Heart left ventricle (tissue), 16 donors: ENCODE measurements at regions not wholly inside any gene's neighbourhood (a gene's known extent, or its start where the extent isn't known, plus 50 kb on each side); places are given as distances from the start of the nearest gene placed in this dataset.

Experiments used
- ATAC-seq, 4 donors: fragments of 200-7000 bp; cut with Tn5 transposase; one replicate each; pipeline ENCODE4 v1.9.1; 2020 to 2022; ENCODE audit warnings: moderate library complexity in 4 of 4, mild to moderate bottlenecking in 3 of 4, moderate number of reproducible peaks in 1 of 4
- DNase-seq, 5 donors: peaks; one replicate each; pipeline ENCODE4 v3.0.0-alpha.2; 2020
- H3K27ac ChIP-seq, 12 donors: fragments of 200-600 bp; sonication (generic) in 4 of 12; one replicate each; pipeline versions ENCODE4 v1.5.0 to v1.8.0; 2016 to 2022; ENCODE audit warnings: mild to moderate bottlenecking in 2 of 12
- H3K27me3 ChIP-seq, 9 donors: fragments of 200-600 bp; sonication (generic) in 2 of 9; one replicate each; pipeline versions ENCODE4 v1.5.1 to v1.8.0; 2016 to 2022; ENCODE audit warnings: mild to moderate bottlenecking in 3 of 9
- H3K36me3 ChIP-seq, 9 donors: fragments of 200-600 bp; sonication (generic) in 2 of 9; one replicate each; pipeline versions ENCODE4 v1.5.0 to v1.8.0; 2018 to 2022; ENCODE audit warnings: mild to moderate bottlenecking in 2 of 9
- H3K4me1 ChIP-seq, 12 donors: fragments of 200-600 bp; sonication (generic) in 4 of 12; one replicate each; pipeline versions ENCODE4 v1.5.0 to v1.8.0; 2016 to 2022; ENCODE audit warnings: mild to moderate bottlenecking in 3 of 12
- H3K4me3 ChIP-seq, 12 donors: fragments of 200-600 bp; sonication (generic) in 4 of 12; one replicate each; pipeline versions ENCODE4 v1.5.0 to v1.8.0; 2017 to 2022; ENCODE audit warnings: mild to moderate bottlenecking in 9 of 12, moderate library complexity in 4 of 12
- H3K9me3 ChIP-seq, 12 donors: fragments of 200-600 bp; sonication (generic) in 4 of 12; one replicate each; pipeline versions ENCODE4 v1.5.0 to v1.8.0; 2016 to 2022; ENCODE audit warnings: mild to moderate bottlenecking in 1 of 12
- POLR2A ChIP-seq, 2 donors: fragments of 450-650 bp; IDR thresholded peaks; one replicate each; pipeline ENCODE4 v1.6.1; 2017; ENCODE audit warnings: antibody characterized with exemption in 2 of 2, mild to moderate bottlenecking in 2 of 2, moderate library complexity in 2 of 2
- WGBS, 4 donors: extraction: QIAGEN DNeasy Blood & Tissue Kit in 2 of 4; methylation state at CpG; one replicate each; pipeline versions ENCODE4 v1.1.5 to v1.1.7; 2013 to 2018; 5-methylcytosine and 5-hydroxymethylcytosine counted together
- intact Hi-C, 10 donors: fragments of 100-400 bp; cut with DNase I; formaldehyde crosslinking; loops; one replicate each; pipeline versions ENCODE4 v1.11.1 to v1.14.2; 2022
- TF ChIP-seq, protein P1 (sequence below), 12 donors: fragments of 200-600 bp; sonication (generic) in 4 of 12; IDR thresholded peaks; one replicate each; pipeline versions ENCODE4 v1.5.0 to v1.8.0; 2018 to 2022; ENCODE audit warnings: antibody characterized with exemption in 12 of 12, mild to moderate bottlenecking in 5 of 12
- donor health status: ischemic (EF 13 %, LVEDD 7.1; RV severe dilation, severe dysfunction).
- donor health status: healthy with polysubstance abuse.
- donor health status: DM: no; HTN: yes; CAD: no.
- donor health status: DM: no; HTN: no; CAD: no.
- donor health status: ischemic (EF 25% LVEDD 6.9; RV normal size, moderate dysfunction).
- donor health status: ischemic (EF 25% LVEDD 5.7; RV mildly dilated, moderate dysfunction).
- donor health status: healthy.
- donor health status: DM: yes; HTN: yes; CAD: no.
- donor health status: ischemic (EF 35%, LVEDD 5.7; RV mildly dilated, moderate dysfunction).
- donor health status: nonischemic (EF 11% LVEDD 7.7; RV severe dilation, severe dysfunction).
- donor health status: DM: yes; HTN: yes; CAD: no.
- donor health status: PGD.
- donor health status: ischemic (EF 29% LVEDD 5.4; RV normal size, mild dysfunction).
- donor health status: nonischemic (EF 23%, LVEDD 6.1; RV moderate dilation, normal function).

DNA sequence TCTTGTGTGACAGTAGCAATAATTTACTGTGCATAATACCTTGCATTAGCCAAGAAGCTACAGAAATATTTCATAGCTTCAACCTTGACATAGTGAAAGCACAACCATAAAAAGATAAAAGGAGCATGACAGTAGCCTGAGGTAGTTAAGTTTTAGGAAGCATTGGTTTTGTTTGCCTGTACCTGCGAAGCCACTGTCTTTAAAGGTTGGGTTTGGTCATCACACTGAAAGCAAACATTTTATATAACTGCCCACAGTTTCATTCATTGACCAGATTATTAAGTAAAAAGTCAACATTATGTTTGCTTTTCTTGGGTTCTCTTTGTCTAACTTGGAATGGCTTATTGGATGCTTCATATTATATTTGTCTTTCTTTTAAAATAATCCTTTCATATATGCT lies 450.1 kb upstream of the IL12A start:
- DNase-seq (no peak), ATAC-seq (no peak)
- WGBS, 4 donors = 85 to 93% (median 89%) methylated on average over 1 of the region's 1 CpG
- Histone ChIP-seq H3K36me3 (no peaks in the 10 kb centered on the region), H3K27me3 (no peaks in the 10 kb centered on the region), H3K4me3 (no peak overlapping the region), H3K27ac (no peak overlapping the region), H3K9me3 (no peaks in the 10 kb centered on the region), H3K4me1 (no peaks in the 10 kb centered on the region)
- TF ChIP-seq POLR2A (IDR thresholded peaks at IDR 0.05) = no peak
- TF ChIP-seq, protein P1, sequence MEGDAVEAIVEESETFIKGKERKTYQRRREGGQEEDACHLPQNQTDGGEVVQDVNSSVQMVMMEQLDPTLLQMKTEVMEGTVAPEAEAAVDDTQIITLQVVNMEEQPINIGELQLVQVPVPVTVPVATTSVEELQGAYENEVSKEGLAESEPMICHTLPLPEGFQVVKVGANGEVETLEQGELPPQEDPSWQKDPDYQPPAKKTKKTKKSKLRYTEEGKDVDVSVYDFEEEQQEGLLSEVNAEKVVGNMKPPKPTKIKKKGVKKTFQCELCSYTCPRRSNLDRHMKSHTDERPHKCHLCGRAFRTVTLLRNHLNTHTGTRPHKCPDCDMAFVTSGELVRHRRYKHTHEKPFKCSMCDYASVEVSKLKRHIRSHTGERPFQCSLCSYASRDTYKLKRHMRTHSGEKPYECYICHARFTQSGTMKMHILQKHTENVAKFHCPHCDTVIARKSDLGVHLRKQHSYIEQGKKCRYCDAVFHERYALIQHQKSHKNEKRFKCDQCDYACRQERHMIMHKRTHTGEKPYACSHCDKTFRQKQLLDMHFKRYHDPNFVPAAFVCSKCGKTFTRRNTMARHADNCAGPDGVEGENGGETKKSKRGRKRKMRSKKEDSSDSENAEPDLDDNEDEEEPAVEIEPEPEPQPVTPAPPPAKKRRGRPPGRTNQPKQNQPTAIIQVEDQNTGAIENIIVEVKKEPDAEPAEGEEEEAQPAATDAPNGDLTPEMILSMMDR (IDR thresholded peaks at IDR 0.05) = no peak
- intact Hi-C loops = no loop called here

DNA sequence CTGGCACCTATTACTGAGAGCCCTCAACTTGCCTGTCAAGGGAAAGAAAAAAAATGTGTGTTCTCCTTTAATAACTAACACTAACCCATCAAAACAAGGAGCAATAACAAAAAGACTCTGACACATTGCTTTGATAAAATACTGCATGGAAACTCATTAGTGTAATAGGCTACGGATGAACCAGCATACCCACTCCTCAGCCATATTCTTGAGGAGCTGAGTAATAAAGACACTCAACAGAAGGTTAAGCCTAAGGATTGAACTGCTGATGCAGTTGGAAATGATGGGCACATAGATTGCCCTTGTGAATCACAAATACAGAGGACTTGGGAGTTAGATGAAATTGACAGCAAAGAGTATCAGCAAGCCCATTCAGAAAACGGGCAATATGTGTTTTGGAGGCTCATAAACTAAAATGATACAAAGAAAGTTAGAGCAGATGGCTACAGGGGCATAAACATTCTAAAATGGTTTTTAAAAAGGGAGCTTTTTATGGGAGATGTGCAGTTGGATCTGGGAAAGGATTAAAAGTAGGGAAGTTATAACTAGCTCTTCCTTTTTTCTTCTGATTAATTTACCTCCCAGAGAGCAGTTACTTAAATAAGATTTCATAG lies 447.6 kb upstream of the IL12A start:
- no peaks in the 10 kb centered on the region for H3K9me3 ChIP-seq
- H3K27ac ChIP-seq = no peak overlapping the region
- no peaks in the 10 kb centered on the region for H3K27me3 ChIP-seq
- no peaks in the 10 kb centered on the region for H3K36me3 ChIP-seq
- intact Hi-C loops = no loop called here
- WGBS, 4 donors = 68 to 74% (median 71%) methylated on average over 2 of the region's 2 CpGs
- no peak overlapping the region for H3K4me3 ChIP-seq
- H3K4me1 ChIP-seq = no peaks in the 10 kb centered on the region
- TF ChIP-seq, protein P1 (IDR thresholded peaks at IDR 0.05) = no peak
- TF ChIP-seq POLR2A (IDR thresholded peaks at IDR 0.05) = no peak
- DNase-seq = no peak
- no peak for ATAC-seq

DNA sequence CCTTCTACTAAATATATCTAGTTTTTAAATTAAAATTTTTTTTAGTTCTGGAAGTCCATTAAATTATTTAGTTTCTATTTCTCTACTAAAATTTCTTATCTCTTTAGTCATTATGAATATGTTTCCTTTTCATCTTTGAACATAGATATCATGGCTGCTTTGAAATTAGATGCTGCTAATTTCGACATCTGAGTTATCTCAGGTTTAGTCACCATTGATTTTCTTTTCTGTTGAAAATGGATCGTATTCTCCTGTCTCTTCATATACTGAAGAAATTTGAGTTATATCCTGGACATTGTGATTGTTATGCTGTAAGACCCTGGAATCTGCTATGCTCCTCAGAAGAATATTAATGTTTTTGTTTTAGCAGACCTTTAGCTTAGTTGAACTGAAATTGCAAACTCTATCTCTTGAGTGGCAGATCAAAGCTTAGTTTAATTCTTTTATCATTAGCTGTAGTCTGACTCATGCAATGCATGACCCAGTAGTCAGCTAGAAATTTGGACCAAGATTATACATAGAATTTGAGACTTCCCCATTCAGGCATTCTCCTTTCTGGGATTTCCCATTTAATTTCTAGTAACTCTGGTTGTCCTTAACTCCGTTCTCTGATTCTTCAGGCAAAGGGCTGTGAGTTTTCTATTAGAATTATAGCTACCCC lies 439.8 kb upstream of the IL12A start:
- no peaks in the 10 kb centered on the region for H3K36me3 ChIP-seq
- H3K9me3 ChIP-seq = peaks cover 0 to 14% (median 2%) of the 10 kb centered on the region in 12 donors
- no peaks in the 10 kb centered on the region for H3K27me3 ChIP-seq
- H3K4me1 ChIP-seq = no peaks in the 10 kb centered on the region
- ATAC-seq = no peak
- no peak overlapping the region for H3K4me3 ChIP-seq
- intact Hi-C loops = no loop called here
- TF ChIP-seq, protein P1 (IDR thresholded peaks at IDR 0.05) = no peak
- TF ChIP-seq POLR2A (IDR thresholded peaks at IDR 0.05) = no peak
- WGBS, 4 donors = 82 to 88% (median 84%) methylated on average over 3 of the region's 3 CpGs
- H3K27ac ChIP-seq = no peak overlapping the region
- DNase-seq = no peak

DNA sequence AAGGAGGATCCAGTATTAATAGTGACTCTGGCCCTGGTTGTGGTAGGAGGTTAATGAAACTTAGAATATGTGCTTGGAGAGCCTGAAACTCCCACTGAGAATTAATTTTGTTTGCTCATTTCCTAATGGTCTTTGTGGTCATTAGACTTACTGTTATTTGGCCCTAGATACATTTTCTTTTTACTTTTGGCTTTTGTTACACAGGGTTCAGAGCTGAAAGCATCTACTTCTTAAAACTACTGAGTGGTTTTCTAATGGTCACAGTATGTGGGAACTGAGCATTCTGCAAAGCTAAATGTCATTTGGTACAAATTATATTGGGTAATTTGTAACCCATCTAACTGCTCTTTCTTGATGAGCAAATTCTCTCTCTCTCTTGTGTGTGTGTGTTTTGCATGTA lies 433.4 kb upstream of the IL12A start:
- no peaks in the 10 kb centered on the region for H3K36me3 ChIP-seq
- H3K27ac ChIP-seq = no peak overlapping the region
- intact Hi-C loops = no loop called here
- no peaks in the 10 kb centered on the region for H3K4me1 ChIP-seq
- no peak for TF ChIP-seq POLR2A (IDR thresholded peaks at IDR 0.05)
- TF ChIP-seq, protein P1 (IDR thresholded peaks at IDR 0.05) = no peak
- DNase-seq = no peak
- H3K4me3 ChIP-seq = no peak overlapping the region
- no peaks in the 10 kb centered on the region for H3K27me3 ChIP-seq
- no peaks in the 10 kb centered on the region for H3K9me3 ChIP-seq
- no peak for ATAC-seq
